GM18909 (cell line): ENCODE measurements at regions not wholly inside any gene's neighbourhood (a gene's known extent, or its start where the extent isn't known, plus 50 kb on each side); places are given as distances from the start of the nearest gene placed in this dataset.

Source experiments
- ATAC-seq: cut with Tn5 transposase; IDR thresholded peaks from one replicate; pipeline ENCODE4 v1.9.1; 2021; ENCODE audit warnings: mild to moderate bottlenecking; ENCODE audit not compliant: unreplicated experiment, poor library complexity

DNA sequence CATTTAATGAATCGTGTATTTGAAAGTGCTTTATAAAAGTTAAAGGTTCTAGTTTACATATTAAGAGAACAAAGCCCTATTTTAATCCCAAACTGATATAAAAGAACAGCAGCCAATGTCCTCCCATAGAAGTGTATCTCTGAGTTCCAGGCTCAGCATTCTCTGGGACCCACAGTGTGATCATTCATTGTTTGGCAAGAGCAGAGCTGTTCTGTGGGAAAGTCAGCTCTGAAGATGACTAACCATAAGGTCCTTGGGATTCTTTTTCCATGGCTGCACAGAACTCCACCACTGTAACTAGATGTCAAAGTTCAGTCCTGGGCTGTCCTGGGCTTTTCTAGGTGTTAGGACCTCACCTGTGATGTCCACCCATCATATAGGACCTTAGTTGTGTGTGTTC is 157.0 kb upstream of the TLL1 start:
- ATAC-seq, result no peak

DNA sequence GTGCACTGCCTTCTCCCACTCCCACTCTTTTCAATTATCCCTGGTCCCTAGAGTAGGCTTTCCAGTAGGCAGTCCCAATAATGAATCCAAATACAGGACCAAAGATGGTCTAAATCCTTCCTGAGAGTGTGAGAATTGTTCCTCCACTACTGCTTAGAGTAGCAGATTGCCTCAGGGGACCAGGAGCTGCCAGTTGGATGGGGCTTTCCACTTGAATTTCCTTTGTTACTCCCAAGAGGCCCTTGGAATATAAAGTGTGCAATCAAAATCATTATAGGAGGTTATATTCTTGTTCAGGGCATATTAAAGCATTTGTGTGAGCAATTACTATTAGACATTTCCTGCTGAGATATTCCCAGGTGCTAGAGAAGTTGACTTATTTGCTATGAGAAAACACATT is 156.6 kb upstream of the TLL1 start:
- no peak for ATAC-seq

DNA sequence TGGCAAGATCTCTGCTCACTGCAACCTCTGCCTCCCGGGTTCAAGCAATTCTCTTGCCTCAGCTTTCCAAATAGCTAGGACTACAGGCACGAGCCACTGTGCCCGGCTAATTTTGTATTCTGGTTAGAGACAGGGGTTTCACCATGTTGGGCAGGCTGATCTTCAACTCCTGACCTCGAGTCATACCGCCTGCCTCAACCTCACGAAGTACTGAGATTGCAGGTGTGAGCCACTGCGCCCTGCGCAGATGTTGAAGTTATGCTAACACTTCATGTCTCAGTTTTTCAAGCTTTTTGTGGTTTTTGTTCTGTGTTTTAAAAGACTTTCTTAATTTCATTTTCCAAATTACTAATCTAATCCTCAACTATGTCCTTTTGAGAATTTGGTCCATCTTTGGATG is 154.4 kb upstream of the TLL1 start:
- no peak for ATAC-seq

DNA sequence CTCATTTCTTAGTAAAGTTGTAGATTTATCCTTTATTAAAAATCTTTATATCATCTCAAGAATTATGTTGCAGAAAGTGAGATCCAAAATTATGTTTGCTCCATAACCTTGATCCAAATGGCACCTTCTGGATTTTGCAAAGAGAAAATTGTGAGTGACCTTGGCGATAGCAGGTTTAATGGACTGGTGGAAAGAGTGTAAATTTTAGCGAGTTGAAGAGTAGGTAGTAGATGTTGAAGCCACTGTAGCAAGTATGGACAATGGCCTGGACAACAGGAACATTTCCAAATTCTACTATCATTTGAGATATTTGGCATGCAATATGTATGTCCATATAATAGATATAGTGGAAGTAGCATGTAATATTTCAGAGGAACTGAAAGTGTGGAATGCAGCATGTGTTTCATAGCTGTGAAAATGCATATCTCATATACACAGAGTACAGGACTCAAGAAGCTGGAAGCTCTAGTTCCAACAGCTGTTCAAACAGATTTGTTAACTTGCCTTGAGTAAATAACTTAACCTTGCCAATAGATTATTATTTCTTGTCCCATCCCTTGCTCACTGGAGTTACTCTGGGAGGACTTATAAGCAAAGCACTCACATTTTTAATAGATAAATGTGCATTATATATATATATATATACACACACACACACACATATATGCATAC is 152.5 kb upstream of the TLL1 start:
- no peak for ATAC-seq

DNA sequence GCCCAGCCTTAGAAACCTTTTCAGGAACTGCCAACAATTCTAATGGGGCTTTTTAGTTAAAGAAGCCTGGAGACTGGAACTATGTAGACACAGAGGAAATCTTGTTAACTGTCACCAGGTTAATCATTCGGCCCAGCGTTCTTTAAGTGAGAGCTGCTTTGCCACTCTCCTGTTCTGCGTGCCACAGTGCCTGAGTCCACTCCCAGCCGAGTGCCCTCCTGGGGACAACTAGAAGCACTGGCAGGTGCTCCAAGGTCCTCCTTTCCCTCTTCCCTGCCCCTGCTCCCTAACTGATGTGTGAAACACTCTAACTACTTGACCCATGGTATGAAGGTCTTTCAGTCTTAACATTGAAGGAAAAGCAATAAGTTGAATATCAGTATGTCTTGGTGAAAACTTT is 151.2 kb upstream of the TLL1 start:
- no peak for ATAC-seq

DNA sequence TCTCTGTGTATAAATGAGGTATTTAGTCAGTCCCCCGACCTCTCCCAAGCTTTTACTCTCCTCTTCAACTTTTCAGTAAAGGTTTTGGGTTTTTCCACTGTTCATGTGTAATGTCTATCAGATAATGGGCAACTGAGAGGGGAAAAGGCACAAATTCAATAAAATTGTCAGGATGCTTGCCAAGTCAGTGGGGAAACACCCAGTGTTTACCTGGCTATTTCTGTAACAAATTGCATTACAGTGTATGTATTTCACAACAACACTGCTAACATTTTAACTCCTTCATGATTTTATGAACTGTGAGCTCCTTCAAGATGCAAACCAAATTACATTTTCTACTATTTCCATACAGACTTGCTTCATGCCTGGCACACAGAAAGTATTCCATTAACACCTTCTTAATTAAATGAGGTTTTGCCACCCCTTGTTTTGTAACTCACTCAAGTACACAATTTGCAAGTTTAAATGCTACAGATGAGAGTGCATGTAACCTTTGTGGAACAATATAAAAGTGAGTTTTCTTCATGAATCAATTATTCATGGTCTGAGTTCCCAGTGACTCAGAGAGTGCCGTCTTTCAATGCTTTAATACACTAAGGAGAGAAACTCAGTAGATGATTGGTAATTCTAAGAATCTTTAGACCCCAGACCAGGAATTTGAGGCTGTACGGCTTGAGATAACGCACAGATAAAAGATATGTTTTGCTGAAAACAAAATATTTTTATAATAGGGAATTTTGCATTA is 149.8 kb upstream of the TLL1 start:
- no peak for ATAC-seq

DNA sequence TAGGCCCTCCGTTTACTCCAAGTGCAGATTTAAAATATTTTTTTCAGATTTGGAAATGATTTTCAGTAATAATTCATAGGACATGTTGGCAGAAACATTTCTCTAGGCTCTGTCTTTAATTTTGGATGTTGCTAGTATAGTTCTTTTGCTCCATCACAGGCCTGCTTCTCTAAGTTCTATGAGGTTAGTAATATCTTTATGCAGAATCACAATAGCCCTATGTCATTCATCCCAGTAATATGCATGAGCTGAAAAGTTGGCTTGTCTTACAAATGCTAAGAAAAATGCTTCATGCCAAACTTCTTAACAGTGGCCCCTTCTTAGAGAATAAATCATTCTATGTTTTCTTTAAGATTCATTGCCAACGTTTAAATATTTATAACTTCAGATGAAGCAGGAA is 148.3 kb upstream of the TLL1 start:
- no peak for ATAC-seq

DNA sequence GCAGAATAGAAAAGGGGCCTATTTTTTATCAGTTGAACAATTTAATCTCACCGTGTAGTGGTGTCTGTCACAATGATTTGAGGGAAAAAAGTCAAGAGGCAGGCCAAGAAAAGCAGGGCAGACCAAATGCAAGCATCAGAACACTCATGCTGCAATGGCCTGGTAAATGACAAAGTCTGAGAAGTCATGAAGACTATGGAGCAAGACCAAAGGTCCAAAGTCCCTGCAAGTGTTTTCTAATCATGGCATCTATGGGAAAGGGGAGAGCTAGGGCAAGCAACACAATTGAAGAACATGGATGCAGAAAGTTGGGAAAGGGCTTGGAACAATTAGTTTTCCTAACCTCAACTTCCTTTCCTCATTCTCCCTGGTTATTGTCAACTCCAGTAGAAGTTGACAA is 147.7 kb upstream of the TLL1 start:
- no peak for ATAC-seq

DNA sequence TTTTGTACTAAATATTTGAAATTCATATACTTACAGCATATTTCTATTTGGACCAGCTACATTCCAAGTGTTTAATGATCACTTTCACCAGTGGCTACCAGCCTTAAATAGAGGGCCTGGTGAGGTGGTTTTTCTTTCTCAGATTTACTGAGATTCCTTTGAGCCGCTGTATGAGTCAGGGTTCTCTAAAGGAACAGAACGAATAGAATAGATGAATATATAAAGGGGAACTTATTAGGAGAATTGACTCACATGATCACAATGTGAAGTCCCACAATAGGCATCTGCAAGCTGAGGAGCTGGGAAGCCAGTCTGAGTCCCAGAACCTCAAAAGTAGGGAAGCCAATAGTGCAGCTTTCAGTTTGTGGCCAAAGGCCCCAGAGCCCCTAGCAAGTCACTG is 146.2 kb upstream of the TLL1 start:
- no peak for ATAC-seq

DNA sequence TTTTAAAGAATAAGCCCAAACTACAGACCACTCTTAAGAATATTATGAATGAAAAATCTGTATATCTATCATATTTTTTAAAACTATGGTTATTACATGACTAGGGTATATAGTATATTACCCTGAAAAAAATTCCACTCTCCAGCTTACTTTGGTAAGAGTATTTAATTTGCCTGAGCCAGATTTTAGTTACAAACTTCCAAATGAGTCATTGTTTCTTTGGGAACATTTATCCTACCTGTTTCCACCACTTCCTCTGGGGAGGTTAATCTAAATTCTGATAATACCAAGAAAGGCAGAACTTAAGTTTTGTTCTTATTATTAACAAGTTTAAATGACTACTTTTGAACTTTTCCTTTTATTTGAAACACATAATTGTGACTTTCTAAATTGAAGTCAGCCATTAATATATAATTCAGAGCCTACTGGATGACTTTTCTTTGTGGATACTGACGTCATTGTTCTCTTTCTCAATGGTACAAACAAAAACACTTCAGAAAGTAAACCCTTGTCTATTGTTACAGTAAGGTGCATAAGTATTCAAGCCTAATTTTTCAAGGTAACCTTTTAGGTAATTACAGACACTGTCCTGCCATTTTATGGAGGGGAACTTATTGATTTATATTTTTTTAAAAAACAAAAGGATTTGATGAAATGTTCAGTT is 135.6 kb upstream of the TLL1 start:
- no peak for ATAC-seq

DNA sequence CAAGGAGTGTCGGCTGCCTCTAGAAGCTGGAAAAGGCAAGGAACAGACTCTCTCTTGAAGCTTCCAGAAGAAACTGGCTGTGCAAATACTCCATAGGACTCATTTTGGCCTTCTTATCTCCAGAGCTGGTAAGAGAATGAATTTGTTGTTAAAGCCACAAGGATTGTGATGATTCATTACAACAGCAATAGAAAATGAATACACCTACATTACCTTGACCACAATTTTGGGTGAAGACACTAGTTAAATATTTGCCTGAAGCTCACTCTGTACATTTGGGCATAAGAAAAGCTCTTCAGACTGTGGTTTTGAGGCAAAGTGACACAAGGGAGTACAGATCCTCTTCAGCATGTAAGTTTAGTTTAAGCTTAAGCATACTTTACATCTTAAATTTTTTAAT is 134.5 kb upstream of the TLL1 start:
- ATAC-seq, result peak; percentile 92

DNA sequence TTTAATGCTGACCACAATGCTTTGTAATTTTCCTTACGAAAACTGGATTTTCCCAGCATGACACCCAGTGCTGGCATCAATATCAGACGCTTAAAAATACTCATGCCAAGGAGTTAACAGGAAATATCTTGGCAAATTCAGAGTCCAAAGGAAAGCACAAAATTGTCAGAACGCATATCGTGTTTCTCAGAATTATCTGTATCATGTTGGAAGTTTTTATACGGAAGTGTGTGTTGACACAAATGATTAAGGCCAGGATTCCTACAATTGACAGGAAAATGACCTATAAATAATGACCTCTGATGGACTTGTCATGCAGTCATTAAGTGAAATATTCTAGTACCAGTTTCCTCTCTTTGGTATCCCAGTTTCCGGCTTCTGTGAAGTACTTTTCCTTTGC is 132.1 kb upstream of the TLL1 start:
- ATAC-seq, result no peak

DNA sequence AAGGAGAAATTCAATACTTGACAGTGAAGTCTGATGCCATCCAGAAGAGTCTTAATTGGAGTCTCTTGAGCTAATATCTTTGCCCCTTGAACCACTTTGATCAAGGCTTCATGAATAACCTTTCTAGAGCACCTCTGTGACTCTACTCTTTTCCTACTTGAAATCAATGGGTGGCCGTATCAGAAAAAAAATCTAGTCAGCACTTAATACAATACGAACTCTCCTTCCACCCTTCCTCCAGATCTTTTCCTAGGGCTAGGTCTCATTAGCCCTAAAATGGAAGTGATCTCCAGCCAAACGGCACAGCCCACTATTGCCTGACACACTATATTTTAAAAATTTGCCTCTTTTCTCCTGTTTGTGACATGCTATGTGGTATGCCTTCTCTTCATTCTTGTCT is 129.6 kb upstream of the TLL1 start:
- ATAC-seq, result no peak

DNA sequence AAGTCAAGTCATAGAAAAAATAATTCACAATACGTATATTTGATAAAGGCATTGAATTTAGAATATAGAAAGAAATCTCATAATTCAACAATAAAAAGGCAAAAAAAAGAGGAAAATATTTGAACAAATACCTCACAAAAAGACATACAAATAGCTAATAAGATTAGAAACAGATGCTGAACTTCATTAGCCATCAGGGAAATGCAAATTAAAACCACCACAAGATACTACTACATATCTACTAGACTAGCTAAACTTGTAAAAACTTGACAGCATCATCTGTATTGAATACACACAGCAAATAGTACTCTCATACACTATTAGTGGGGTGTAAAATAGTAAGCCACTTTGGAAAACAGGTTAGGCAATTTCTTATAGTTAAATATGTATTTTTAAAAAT is 128.7 kb upstream of the TLL1 start:
- ATAC-seq, result no peak

DNA sequence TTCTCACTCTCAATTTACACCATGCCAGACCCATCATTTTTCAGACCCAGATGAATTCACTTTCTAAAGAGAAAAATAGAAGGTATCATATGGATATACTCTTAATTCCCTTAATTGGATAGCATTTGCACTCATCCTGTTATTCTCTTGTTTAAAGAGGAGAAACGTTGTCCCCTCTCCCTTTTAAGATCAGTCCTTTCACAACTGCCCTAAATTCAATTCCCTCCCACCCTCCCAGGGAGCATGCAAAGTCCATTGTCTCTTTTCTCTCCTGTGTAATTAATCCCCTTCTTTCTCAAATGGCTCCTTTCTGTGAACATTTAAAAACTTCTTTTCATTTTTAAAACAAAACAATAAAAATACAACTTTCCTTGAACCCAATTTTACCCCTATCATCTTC is 124.7 kb upstream of the TLL1 start:
- ATAC-seq, result no peak

DNA sequence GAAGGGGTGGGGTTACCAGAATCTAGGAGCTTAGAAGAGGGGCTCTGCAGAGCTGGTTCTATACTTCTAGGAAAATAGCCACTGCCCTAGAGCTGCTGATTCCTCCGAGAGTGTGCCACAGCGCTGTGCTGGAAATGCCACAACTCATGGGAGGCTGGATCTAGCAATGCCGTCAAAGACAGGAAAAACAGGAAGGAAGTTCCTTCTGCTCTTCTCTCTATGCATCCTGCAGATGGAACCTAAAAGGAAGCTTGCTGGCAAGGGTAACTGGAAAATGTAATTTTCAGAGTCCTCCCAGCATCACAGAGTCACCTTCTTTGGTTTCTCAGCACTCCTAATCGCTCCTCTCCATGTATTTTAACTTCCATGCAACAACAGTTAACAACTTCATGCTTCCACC is 121.2 kb upstream of the TLL1 start:
- no peak for ATAC-seq

DNA sequence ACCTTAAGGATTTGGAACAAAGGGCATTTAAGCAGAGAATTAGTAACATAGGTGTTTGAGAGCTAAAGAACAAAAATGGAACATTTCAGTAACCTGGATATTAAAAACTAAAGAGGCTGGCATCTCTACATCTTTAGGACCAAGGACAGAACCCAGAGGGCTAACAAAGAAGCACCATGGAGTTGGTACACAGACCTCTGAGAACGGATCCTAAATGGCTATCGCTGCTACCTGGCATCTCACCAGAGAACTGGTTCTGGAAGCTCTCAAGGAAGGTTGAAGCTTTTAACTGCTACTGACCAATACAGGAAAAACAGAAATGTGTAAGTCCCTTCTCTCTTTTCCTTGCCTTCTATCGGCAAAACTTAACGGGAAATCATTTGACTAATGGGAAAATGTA is 118.4 kb upstream of the TLL1 start:
- ATAC-seq, result no peak

DNA sequence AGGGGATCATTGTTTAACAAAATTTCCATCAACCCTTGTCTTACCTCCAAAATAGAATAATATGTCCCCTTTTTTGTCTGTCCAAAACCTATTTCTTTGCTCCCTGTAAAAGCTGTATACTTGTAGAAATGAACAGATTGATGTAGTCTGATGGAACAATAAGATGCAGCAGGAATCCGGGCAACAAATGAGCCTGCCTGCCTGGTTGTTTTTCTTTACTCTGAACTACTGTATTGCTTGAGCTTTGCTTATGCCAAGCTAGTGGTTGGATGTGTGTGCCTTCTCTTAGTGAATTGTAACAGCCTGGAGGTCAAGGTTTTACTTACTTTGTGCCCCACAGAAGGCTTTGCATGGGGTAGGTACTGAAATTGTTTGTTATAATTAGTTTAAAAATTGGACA is 116.2 kb upstream of the TLL1 start:
- no peak for ATAC-seq

DNA sequence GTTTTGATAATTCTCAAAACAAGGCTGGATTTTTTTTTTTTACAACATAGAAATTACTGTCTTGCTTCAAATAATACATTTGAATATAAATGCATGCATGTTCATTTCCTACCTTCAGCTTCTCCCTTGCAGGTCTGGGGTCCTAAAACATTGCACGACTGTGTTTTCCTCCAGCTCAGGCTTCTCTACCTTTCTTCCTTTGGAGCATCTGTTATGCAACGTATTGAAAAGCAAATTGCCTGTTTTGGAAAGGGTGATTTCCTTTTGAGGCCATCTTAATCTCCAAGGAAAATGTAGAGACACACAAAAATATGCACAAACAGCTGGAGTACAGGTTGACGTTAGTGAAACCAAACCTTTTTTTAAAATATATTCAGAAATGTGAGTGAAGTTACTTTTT is 115.6 kb upstream of the TLL1 start:
- ATAC-seq, result no peak

DNA sequence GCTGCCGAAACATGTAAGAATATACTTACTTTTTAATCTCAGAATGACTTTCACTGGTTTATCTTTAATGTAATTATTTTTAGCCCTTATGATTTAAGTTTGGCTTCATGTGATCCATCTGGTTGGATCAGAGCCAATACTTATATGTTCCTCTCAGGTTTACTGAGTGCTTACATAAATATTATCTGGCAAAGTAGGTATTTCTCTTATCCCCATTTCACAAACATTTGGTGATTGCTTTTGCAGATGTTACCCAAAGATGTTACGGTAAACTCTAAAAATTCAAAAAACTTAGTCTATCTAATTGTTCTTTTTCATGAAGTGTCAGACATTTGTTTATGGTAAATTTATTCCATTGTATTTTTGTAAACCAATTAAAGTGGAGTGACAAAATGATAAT is 115.0 kb upstream of the TLL1 start:
- no peak for ATAC-seq

DNA sequence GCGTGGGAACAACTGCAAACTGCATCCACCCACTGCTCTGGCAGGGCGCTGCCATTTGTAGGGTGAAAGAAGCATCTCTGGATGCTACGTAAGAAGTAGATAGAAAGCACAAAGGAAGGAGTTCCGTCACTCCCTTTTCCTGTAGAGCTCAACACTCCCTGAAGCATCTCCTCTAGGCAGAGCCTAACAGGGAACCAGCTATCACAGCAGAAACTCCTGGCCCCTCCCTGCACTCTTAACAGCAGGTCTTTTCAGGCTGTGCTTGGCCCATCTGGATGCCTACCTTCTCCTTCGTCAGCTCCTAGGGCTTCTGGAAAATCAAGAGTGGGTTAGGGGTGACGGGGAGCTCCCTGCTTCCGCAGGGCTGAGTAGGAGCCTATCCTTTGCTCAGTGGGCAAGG is 112.9 kb upstream of the TLL1 start:
- ATAC-seq, result no peak

DNA sequence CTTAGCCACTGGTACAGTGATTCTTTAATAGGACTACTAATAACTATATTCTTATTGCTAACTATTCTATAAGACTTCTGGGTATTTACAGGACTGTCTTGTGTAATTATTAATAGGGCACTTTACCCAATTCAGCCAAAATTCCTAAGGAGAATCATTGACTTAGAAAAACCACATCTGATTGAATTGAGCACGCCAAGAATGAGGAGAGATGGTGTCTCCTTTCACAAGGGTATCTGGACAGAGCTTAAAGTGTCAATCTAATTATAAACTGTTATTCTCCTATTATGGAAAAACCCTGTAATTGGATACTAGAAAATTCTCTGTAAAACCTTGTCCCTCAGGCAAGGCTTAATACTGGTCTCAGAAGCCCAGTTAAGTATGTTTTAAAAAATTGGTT is 111.1 kb upstream of the TLL1 start:
- no peak for ATAC-seq
